ENCODE measurements at regions not wholly inside any gene's neighbourhood (a gene's known extent, or its start where the extent isn't known, plus 50 kb on each side); places are given as distances from the start of the nearest gene placed in this dataset.

GRCh38 chr9:29773676-29774075, 2200.4 kb upstream of the C9orf72 start:
- Histone ChIP-seq H3K27me3 (ENCODE audit: control insufficient read depth, insufficient read depth, low read length) (no peaks in the 10 kb centered on the region), H3K36me3 (ENCODE audit: control insufficient read depth, insufficient read depth, low read length) (no peaks in the 10 kb centered on the region), H3K4me3 (ENCODE audit: low read depth, low read length) (no peak overlapping the region)
- DNase-seq (ENCODE audit: low read depth): no peak
- no peak for TF ChIP-seq CTCF (IDR thresholded peaks at IDR 0.05; ENCODE audit: insufficient read depth, low read length, poor library complexity, severe bottlenecking)

GRCh38 chr9:29775491-29775890, 2202.2 kb upstream of the C9orf72 start:
- Histone ChIP-seq H3K36me3 (ENCODE audit: control insufficient read depth, insufficient read depth, low read length) (no peaks in the 10 kb centered on the region), H3K27me3 (ENCODE audit: control insufficient read depth, insufficient read depth, low read length) (no peaks in the 10 kb centered on the region), H3K4me3 (ENCODE audit: low read depth, low read length) (no peak overlapping the region)
- TF ChIP-seq CTCF (IDR thresholded peaks at IDR 0.05; ENCODE audit: insufficient read depth, low read length, poor library complexity, severe bottlenecking): no peak
- no peak for DNase-seq (ENCODE audit: low read depth)

GRCh38 chr9:29778281-29778849, 2205.1 kb upstream of the C9orf72 start:
- no peaks in the 10 kb centered on the region for H3K36me3 ChIP-seq (ENCODE audit: control insufficient read depth, insufficient read depth, low read length)
- no peak overlapping the region for H3K4me3 ChIP-seq (ENCODE audit: low read depth, low read length)
- no peak for TF ChIP-seq CTCF (IDR thresholded peaks at IDR 0.05; ENCODE audit: insufficient read depth, low read length, poor library complexity, severe bottlenecking)
- no peaks in the 10 kb centered on the region for H3K27me3 ChIP-seq (ENCODE audit: control insufficient read depth, insufficient read depth, low read length)
- no peak for DNase-seq (ENCODE audit: low read depth)

- H3K36me3 ChIP-seq (ENCODE audit: control insufficient read depth, insufficient read depth, low read length): no peaks in the 10 kb centered on the region
- no peak overlapping the region for H3K4me3 ChIP-seq (ENCODE audit: low read depth, low read length)
- TF ChIP-seq CTCF (IDR thresholded peaks at IDR 0.05; ENCODE audit: insufficient read depth, low read length, poor library complexity, severe bottlenecking): no peak
- H3K27me3 ChIP-seq (ENCODE audit: control insufficient read depth, insufficient read depth, low read length): no peaks in the 10 kb centered on the region
- DNase-seq (ENCODE audit: low read depth): no peak
Measured at GRCh38 chr9:29793970-29794369, 2220.7 kb upstream of the C9orf72 start.

- TF ChIP-seq CTCF (IDR thresholded peaks at IDR 0.05; ENCODE audit: insufficient read depth, low read length, poor library complexity, severe bottlenecking): no peak
- Histone ChIP-seq H3K4me3 (ENCODE audit: low read depth, low read length) (no peak overlapping the region), H3K36me3 (ENCODE audit: control insufficient read depth, insufficient read depth, low read length) (no peaks in the 10 kb centered on the region), H3K27me3 (ENCODE audit: control insufficient read depth, insufficient read depth, low read length) (no peaks in the 10 kb centered on the region)
- no peak for DNase-seq (ENCODE audit: low read depth)
Measured at GRCh38 chr9:29796291-29796952, 2223.1 kb upstream of the C9orf72 start.

GRCh38 chr9:29798599-29798998, 2225.3 kb upstream of the C9orf72 start:
- H3K36me3 ChIP-seq (ENCODE audit: control insufficient read depth, insufficient read depth, low read length): no peaks in the 10 kb centered on the region
- no peak overlapping the region for H3K4me3 ChIP-seq (ENCODE audit: low read depth, low read length)
- H3K27me3 ChIP-seq (ENCODE audit: control insufficient read depth, insufficient read depth, low read length): no peaks in the 10 kb centered on the region
- no peak for TF ChIP-seq CTCF (IDR thresholded peaks at IDR 0.05; ENCODE audit: insufficient read depth, low read length, poor library complexity, severe bottlenecking)
- DNase-seq (ENCODE audit: low read depth): no peak

Measured in kidney epithelial cell (primary cell).